ENCODE measurements at regions not wholly inside any gene's neighbourhood (a gene's known extent, or its start where the extent isn't known, plus 50 kb on each side); places are given as distances from the start of the nearest gene placed in this dataset.

- H3K9me3 ChIP-seq, result no peaks in the 10 kb centered on the region
Observed at GRCh38 chr9:11135851-11136250, 523.0 kb upstream of the PTPRD start.

GRCh38 chr9:11141357-11141756 is 528.6 kb upstream of the PTPRD start:
- intact Hi-C loops (cut with DNase I; ENCODE audit: low total_unique reads) (no loop called here), in situ Hi-C loops (cut with MboI; ENCODE audit: low pct_ligation_motif_present in 1 of 4, low pct_unique_long_range_greater_than_20kb in 1 of 4, low sequenced_read_pairs in 3 of 4) (no loop called here)
- 68 to 77% methylated on average over 3 of the region's 3 CpGs for whole genome bisulfite sequencing, 2 donors (ENCODE audit: low coverage in 1 of 2)
- no peak overlapping the region for H3K4me3 ChIP-seq
- no peak overlapping the region for H3K27ac ChIP-seq
- no peaks in the 10 kb centered on the region for H3K4me1 ChIP-seq
- DNase-seq, result no peak
- TF ChIP-seq POLR2A (IDR thresholded peaks at IDR 0.05) (no peak), EP300 (IDR thresholded peaks at IDR 0.05; ENCODE audit: low read depth) (no peak), POLR2AphosphoS5 (IDR thresholded peaks at IDR 0.05) (no peak), CTCF (IDR thresholded peaks at IDR 0.05) (no peak)
- no peaks in the 10 kb centered on the region for H3K27me3 ChIP-seq
- peaks cover 0 to 6% of the 10 kb centered on the region in 2 donors for H3K9me3 ChIP-seq
- no peaks in the 10 kb centered on the region for H3K36me3 ChIP-seq

More at GRCh38 chr9:11135851-11136250, 523.0 kb upstream of the PTPRD start:
- TF ChIP-seq CTCF (IDR thresholded peaks at IDR 0.05), result no peak
- no peak for TF ChIP-seq POLR2AphosphoS5 (IDR thresholded peaks at IDR 0.05)
- no peak for TF ChIP-seq EP300 (IDR thresholded peaks at IDR 0.05; ENCODE audit: low read depth)
- no peak for TF ChIP-seq POLR2A (IDR thresholded peaks at IDR 0.05)
- in situ Hi-C loops (cut with MboI; ENCODE audit: low pct_ligation_motif_present in 1 of 4, low pct_unique_long_range_greater_than_20kb in 1 of 4, low sequenced_read_pairs in 3 of 4), result no loop called here
- no peaks in the 10 kb centered on the region for H3K27me3 ChIP-seq
- no peak overlapping the region for H3K27ac ChIP-seq
- no peak overlapping the region for H3K4me3 ChIP-seq
- intact Hi-C loops (cut with DNase I; ENCODE audit: low total_unique reads), result no loop called here
- H3K36me3 ChIP-seq, result no peaks in the 10 kb centered on the region
- 30 to 53% methylated on average over 2 to 3 of the region's 3 CpGs for WGBS, 2 donors (ENCODE audit: low coverage in 1 of 2)
- no peaks in the 10 kb centered on the region for H3K4me1 ChIP-seq
- DNase-seq, result no peak

- in situ Hi-C loops (cut with MboI; ENCODE audit: low pct_ligation_motif_present in 1 of 4, low pct_unique_long_range_greater_than_20kb in 1 of 4, low sequenced_read_pairs in 3 of 4), result no loop called here
- no peaks in the 10 kb centered on the region for H3K27me3 ChIP-seq
- no peaks in the 10 kb centered on the region for H3K36me3 ChIP-seq
- H3K4me3 ChIP-seq, result no peak overlapping the region
- TF ChIP-seq POLR2A (IDR thresholded peaks at IDR 0.05) (no peak), POLR2AphosphoS5 (IDR thresholded peaks at IDR 0.05) (no peak), EP300 (IDR thresholded peaks at IDR 0.05; ENCODE audit: low read depth) (no peak), CTCF (IDR thresholded peaks at IDR 0.05) (no peak)
- 82 to 83% methylated on average over 3 of the region's 3 CpGs for WGBS, 2 donors (ENCODE audit: low coverage in 1 of 2)
- no peak for DNase-seq
- intact Hi-C loops (cut with DNase I; ENCODE audit: low total_unique reads), result no loop called here
- no peak overlapping the region for H3K27ac ChIP-seq
- no peaks in the 10 kb centered on the region for H3K4me1 ChIP-seq
- peaks cover 0 to 6% of the 10 kb centered on the region in 2 donors for H3K9me3 ChIP-seq
Observed at GRCh38 chr9:11142965-11143738, 530.4 kb upstream of the PTPRD start.

DNA sequence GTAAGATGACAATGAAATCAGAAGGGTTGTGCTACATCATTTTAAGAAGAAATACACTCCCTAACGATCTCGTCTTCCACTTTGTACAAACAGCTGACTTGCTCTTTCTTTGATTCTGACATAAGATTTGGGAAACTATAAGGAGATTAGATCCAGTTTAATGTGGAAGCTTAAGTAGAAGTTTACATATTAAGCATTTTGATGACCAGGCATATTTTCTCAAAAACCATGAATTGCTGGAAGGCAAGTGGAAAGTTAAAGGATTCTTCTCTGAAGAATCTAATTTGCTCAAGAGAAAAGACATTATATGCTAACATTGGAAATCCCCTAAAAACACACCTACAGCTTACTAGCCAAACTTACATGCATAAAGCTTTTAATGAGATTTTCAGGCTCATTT is 531.9 kb upstream of the PTPRD start:
- intact Hi-C loops (cut with DNase I; ENCODE audit: low total_unique reads), result no loop called here
- no peaks in the 10 kb centered on the region for H3K27me3 ChIP-seq
- no peaks in the 10 kb centered on the region for H3K4me1 ChIP-seq
- in situ Hi-C loops (cut with MboI; ENCODE audit: low pct_ligation_motif_present in 1 of 4, low pct_unique_long_range_greater_than_20kb in 1 of 4, low sequenced_read_pairs in 3 of 4), result no loop called here
- no peak for DNase-seq
- peaks cover 0 to 6% of the 10 kb centered on the region in 2 donors for H3K9me3 ChIP-seq
- H3K36me3 ChIP-seq, result no peaks in the 10 kb centered on the region
- no peak for TF ChIP-seq CTCF (IDR thresholded peaks at IDR 0.05)
- no peak for TF ChIP-seq EP300 (IDR thresholded peaks at IDR 0.05; ENCODE audit: low read depth)
- no peak for TF ChIP-seq POLR2A (IDR thresholded peaks at IDR 0.05)
- no peak for TF ChIP-seq POLR2AphosphoS5 (IDR thresholded peaks at IDR 0.05)
- no peak overlapping the region for H3K27ac ChIP-seq
- 78 to 83% methylated on average over 2 of the region's 2 CpGs for WGBS, 2 donors (ENCODE audit: low coverage in 1 of 2)
- H3K4me3 ChIP-seq, result no peak overlapping the region

Measured in transverse colon (tissue), 4 donors.